NCI-H1092 (cell line): ENCODE measurements at regions not wholly inside any gene's neighbourhood (a gene's known extent, or its start where the extent isn't known, plus 50 kb on each side); places are given as distances from the start of the nearest gene placed in this dataset.

Experiments used
- DNase-seq: peaks from one replicate; lab custom pipeline; 2025; lab: John Stamatoyannopoulos, UW

GRCh38 chr2:136468799-136469369 is 296.5 kb upstream of the THSD7B start:
- no peak for DNase-seq

- no peak for DNase-seq
These were observed 312.8 kb upstream of the THSD7B start for GRCh38 chr2:136452528-136452927.

DNA sequence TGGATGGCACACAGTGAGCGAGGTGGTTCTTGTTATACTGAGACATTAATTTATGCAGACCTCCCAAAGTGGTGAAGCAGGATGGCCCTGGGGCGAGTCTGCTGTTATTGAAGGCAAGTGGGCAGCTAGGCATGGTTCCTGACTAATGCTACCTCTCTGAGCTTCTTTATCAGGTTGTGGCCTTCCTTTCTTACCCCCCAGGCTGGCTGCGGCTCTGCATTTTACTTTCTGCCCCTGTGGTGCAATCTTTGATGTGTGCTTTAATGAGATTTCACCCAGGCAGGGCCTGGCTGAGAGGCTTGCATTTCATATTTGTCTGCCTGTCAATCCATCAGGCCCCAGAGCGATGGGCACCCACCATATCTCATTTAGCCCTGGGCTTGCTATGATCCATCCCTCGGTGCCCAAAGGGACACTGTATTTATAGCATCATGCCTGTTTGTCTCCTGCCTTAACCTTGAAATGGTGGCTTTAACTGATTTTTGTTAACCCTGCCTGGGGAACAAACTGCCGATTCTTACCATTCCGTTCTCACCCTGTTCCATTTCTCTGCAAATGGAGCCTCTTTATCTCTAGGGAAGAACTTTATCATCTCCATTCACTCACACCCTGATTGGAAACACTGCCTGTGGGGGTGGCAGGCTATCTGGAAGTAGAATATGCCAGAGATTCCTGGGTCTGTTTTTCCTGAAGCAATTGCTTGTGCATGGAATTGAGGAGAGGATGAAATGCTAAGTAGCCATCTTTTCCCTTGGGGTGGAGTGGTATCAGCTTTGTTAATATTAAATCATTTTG is 316.2 kb upstream of the THSD7B start:
- no peak for DNase-seq

- DNase-seq, result peak; percentile 56
These were observed 316.9 kb upstream of the THSD7B start for GRCh38 chr2:136448432-136448831.

GRCh38 chr2:136444323-136444722 is 321.0 kb upstream of the THSD7B start:
- DNase-seq, result no peak

DNA sequence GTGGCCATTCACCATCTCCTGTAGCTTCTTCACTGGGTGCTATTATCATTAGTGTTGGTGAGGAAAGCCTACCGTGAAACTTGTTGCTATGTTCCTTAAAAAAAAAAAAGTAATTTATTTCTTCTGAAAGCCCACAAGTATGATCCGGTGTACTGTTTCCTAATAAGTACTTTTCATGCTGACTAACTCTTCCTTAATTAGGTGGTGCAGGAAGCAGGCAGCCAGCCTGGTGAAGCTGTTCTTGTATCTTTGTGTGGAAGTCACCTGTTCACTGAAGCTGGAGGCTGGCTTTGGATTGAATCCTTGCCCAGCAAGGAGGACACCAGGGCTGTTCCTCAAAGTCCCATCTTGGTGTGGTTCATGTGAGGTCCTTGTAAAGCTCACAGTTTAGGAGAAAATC is 321.7 kb upstream of the THSD7B start:
- DNase-seq, result no peak

GRCh38 chr2:136441979-136442714 is 323.2 kb upstream of the THSD7B start:
- no peak for DNase-seq

DNA sequence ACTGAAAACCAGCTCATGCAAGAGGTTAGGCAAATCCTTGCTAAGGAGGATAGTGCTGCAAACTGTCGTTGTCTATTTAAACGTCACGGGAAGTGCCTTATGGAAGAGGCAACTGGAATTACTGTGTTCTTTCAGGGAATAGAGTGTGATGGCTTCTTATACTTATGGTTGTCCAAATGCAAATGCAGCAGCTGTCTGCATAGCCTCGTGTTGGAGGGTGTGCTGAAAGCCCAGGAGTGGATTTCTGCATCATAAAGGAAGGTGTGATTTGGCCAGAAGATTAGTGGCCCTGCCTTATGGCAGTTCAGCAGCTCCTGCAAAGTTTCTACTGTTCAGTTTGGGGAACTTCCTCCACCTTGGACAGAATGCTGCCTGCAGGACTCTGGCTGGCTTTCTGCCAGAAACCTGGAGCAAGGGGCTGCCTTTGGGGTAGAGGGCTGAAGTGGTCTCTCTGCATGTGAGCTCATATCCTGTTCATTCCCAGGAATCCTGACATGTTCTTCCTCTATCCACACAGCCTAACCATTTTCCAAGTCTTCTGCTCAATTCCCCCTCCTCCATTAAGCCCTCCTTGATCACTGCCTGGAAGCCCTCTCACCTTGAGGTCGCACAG is 321.2 kb upstream of the CXCR4 start:
- DNase-seq, result no peak

DNA sequence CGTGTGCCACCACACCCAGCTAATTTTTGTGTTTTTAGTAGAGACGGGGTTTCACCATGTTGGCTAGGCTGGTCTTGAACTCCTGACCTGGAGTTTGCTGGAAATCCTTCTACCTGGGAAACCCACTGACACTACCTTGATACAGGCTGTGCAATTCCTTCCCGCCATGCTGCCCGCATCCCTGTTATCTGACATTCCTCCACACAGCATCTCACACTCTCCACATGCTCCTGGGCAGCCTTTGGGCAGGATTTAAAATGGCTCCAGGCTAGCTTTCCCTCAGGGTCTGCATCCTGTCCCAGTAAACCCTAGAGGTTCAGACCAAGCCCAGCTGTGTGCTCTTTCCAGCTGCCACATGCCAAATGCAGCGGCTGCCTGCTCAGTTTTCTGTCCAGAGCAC is 319.5 kb upstream of the CXCR4 start:
- DNase-seq, result no peak

GRCh38 chr2:136436936-136437335 is 319.0 kb upstream of the CXCR4 start:
- no peak for DNase-seq

DNA sequence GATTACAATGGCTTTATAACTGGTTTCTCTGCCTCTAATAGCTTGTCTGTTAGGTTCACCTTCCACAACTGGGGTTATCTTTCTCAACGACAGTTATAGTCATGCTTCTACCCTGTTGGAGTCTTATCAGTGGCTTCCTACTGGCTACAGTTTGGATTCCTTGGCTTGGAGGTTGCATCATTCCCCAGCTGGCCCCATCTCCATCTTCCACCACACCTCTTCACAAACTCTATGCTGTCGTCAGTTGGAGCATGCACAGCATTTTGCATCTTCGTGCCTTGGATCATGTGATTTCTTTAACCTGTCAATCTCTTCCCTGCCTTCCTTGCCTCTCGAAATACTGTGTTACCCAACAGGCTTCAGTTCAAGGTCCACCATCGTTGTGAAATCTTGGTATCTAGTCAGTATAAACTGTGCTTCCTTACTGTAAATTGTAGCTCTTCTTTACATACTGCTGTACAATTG is 316.3 kb upstream of the CXCR4 start:
- no peak for DNase-seq

DNA sequence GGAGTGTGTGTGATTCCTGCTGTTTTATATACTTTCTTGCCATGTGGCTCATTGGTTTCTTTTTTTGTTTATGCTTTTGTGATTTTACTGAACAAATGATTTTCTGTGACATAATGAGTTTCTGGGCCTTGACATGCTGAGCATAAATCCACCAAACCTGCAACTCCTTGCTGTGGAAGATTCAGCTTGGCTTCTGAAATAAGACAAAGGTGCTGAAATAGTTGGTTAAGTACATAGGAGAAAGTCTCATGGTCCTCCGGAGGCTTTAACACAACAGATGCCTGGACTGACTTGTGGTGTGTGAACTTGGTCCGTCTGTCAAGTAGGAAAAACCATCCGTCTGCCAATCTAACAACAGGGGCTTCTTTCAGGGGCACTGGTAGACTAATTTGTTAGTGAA is 315.3 kb upstream of the CXCR4 start:
- no peak for DNase-seq

DNA sequence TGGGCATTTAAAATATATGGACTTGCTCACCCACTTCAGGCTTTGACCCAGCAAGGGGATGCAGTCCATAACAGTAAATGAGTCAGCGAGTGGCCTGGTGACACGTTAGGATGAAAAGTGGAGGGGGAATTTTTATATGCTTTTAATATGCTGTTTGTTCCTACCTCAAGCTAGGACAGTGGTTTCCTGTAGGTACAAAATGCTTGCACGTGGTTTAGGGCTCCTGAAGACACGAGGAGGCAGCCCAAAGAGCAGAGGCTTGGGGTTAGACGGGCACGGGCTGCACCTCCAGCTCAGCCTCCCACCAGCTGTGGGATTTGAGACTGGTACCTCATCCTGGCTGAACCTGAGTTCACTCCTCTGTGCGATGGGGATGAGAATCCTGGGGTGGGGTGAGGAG is 306.2 kb upstream of the CXCR4 start:
- no peak for DNase-seq

- DNase-seq, result peak; percentile 73
These were observed 305.6 kb upstream of the CXCR4 start for GRCh38 chr2:136423516-136423996.

DNA sequence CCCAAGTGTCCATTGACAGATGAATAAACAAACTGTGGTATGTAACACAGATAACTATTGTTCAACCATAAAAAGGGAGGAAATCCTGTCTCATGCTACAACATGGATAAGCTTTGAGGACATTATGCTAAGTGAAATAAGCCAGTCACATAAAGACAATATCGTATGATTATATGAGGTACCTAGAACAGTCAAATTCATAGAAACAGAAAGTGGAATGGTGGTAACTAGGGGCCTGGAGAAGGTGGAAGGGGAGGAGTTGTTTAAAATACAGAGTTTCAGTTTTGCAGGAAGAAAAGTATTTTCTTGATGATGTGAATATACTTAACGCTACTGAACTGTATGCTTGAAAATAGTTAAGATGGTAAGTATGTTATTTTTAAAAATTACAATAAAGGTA is 304.6 kb upstream of the CXCR4 start:
- DNase-seq, result no peak

DNA sequence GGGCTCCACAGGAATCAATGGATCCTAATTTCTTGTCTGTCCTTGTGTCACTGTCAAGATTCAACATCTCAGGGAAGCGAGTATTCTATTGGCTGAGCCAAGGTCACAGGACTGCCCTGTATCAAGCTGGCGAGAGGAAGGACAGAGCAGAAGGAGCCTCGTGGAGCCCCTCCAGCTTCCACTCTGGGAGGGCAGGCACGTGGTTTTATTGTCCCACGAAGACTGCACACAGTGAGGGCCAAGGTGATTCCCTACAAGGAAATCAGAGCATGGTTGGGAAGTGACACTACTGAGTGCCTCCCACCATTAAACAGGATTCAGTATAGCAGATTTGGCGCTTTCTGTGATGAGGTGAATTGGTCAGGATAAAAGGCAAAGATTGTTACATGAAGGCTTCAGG is 302.4 kb upstream of the CXCR4 start:
- no peak for DNase-seq

DNA sequence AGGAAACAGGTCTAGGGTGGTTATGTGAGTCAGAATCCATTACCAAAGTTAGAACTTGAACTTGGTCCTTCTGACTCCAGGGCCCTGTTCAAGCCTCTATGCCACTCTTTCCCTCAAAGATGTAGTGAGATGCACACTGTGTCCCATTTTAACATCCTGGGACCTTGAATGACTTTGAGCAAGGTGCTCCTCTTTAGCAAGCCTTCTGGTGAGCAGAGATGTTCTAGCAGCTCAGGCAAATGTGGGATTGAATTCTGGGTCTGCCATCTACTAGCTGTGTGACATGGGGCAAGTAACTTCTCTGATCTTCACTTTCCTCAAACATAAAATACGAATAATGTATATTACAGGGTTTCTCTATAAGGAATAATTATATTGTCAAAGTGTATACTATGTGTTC is 294.0 kb upstream of the CXCR4 start:
- DNase-seq, result no peak

DNA sequence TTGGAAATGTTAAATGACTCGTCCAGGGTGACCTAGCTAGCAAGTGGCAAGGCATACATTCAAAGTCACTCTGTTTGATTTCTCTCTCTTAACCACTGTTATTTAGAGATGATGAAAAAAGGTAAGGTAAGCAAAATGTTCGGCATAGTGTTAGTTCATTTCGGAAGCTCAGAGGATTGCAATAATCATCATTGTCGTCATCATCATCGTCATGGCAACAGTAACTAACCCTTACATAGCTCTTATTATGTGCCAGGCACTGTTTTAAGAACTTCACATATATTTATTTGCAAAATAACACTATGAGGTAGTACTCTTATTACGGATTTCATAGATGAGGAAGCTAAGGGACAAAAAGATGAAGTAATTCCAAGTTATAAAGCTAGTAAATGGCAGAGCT is 292.7 kb upstream of the CXCR4 start:
- no peak for DNase-seq

- no peak for DNase-seq
These were observed 290.8 kb upstream of the CXCR4 start for GRCh38 chr2:136408795-136409194.

DNA sequence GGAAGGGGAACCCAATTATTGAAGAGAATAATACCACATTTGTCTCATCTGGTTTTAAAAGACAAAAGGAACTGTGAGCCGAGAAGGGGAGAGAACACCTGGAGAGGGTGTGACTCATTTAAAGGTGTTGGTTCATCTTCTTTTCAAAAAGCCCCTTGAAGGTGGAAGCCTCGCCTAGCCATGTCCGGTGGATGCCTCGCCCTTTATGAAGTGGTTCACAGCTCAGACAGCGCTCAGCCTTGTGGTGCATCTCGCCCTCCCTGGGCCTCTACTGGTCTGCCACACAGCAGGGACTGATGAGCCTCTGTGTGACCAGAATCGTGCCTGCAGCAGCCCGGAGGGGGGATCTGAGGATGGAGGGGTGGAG is 290.0 kb upstream of the CXCR4 start:
- no peak for DNase-seq

DNA sequence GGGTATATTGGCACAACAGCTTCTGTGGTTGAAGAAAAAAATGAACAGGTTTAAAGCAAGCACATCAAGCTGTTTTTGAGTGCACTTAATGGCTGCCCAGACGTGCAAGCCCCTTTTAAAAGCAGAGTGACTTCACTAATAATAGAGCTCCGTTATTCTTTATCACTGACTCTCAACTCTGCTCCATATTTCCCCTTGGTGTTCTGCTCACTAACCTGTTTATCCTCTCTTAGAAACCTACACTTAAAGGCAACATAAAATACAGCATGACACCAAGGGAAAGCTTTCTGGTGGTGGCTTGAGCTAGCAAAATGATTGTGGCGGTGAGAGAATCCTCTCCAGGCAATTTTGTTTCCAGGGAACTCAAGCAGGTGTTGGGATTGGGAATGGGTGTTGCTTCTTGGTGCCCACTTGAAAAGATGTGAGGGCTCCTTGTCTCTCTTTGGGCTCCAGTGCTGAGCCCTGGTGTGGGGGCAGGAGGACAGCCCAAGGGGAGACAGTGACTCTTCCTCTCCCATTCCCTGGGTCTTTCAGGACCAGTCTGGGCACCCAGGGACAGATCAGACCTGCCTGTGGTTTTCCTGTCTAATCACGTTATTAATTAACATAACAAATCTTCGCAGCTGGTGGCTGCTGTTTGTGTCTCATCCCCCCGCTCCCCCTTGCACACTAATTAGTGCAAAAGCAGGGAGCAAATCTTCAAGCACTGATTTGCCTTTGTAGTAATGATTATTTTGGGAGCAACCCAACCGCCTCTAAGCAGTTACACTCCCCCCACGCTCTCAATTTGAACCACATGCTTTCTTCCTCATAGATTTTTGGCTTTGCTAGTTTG is 289.4 kb upstream of the CXCR4 start:
- DNase-seq, result no peak

DNA sequence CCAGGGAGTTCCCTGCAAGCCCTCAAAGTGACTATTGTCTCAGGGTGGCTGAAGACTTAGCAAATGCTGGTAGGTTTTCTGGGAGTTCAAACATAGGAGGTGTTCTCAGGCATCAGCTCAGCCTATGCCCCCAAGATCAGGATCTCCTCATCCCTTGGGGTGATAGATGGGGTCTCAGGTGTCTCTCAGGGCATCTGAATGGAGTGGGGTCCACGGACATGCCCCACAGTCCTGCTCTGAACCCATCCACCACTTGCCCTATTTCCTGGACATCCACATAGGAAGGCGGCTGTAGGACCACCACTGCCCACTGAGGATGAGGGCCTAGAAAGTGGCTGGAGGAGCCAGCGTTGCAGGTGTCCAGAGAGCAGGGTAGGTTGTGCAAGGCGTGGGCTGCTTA is 287.0 kb upstream of the CXCR4 start:
- no peak for DNase-seq
